CD4-positive, alpha-beta T cell treated with Interleukin-15 for 1 hour (primary cell): ENCODE measurements at regions not wholly inside any gene's neighbourhood (a gene's known extent, or its start where the extent isn't known, plus 50 kb on each side); places are given as distances from the start of the nearest gene placed in this dataset.
"Not testable (repeated sequence)": the region's sequence is repeated elsewhere in the genome, so short reads cannot be mapped to it uniquely, and the experiment has no call there.

Experiments used
- DNase-seq: peaks from one replicate; pipeline ENCODE4 v3.0.0-alpha.2; 2020

GRCh38 chr4:138487230-138487629 is 245.1 kb upstream of the SLC7A11 start:
- no peak for DNase-seq

GRCh38 chr4:138485498-138485897 is 243.3 kb upstream of the SLC7A11 start:
- no peak for DNase-seq

- DNase-seq: no peak
Observed at GRCh38 chr4:138475116-138475515, 233.0 kb upstream of the SLC7A11 start.

GRCh38 chr4:138473339-138473738 is 231.2 kb upstream of the SLC7A11 start:
- DNase-seq: no peak

- no peak for DNase-seq
Observed at GRCh38 chr4:138460477-138461414, 218.6 kb upstream of the SLC7A11 start.

GRCh38 chr4:138458751-138459150 is 216.6 kb upstream of the SLC7A11 start:
- DNase-seq: no peak

GRCh38 chr4:138456349-138456748 is 214.2 kb upstream of the SLC7A11 start:
- not testable (repeated sequence) for DNase-seq

- no peak for DNase-seq
Observed at GRCh38 chr4:138455097-138455496, 212.9 kb upstream of the SLC7A11 start.

- no peak for DNase-seq
Observed at GRCh38 chr4:138452826-138453225, 210.7 kb upstream of the SLC7A11 start.

GRCh38 chr4:138451276-138451663 is 209.1 kb upstream of the SLC7A11 start:
- DNase-seq: no peak

- DNase-seq: no peak
Observed at GRCh38 chr4:138450546-138451275, 208.6 kb upstream of the SLC7A11 start.

GRCh38 chr4:138449938-138450337 is 207.8 kb upstream of the SLC7A11 start:
- DNase-seq: no peak

GRCh38 chr4:138448169-138448568 is 206.0 kb upstream of the SLC7A11 start:
- no peak for DNase-seq

GRCh38 chr4:138446456-138446855 is 204.3 kb upstream of the SLC7A11 start:
- no peak for DNase-seq

- no peak for DNase-seq
Observed at GRCh38 chr4:138445098-138445497, 202.9 kb upstream of the SLC7A11 start.

GRCh38 chr4:138444260-138444659 is 202.1 kb upstream of the SLC7A11 start:
- no peak for DNase-seq

GRCh38 chr4:138439143-138439581 is 197.0 kb upstream of the SLC7A11 start:
- DNase-seq: no peak

GRCh38 chr4:138438608-138439007 is 196.5 kb upstream of the SLC7A11 start:
- no peak for DNase-seq

- no peak for DNase-seq
Observed at GRCh38 chr4:138437263-138437851, 195.2 kb upstream of the SLC7A11 start.

GRCh38 chr4:138435733-138436132 is 193.6 kb upstream of the SLC7A11 start:
- DNase-seq: not testable (repeated sequence)

- DNase-seq: not testable (repeated sequence)
Observed at GRCh38 chr4:138435046-138435445, 192.9 kb upstream of the SLC7A11 start.

- no peak for DNase-seq
Observed at GRCh38 chr4:138428611-138429010, 186.5 kb upstream of the SLC7A11 start.

- DNase-seq: no peak
Observed at GRCh38 chr4:138426786-138427185, 184.6 kb upstream of the SLC7A11 start.

GRCh38 chr4:138420471-138420870 is 178.3 kb upstream of the SLC7A11 start:
- DNase-seq: no peak
